GM12878 (cell line): ENCODE measurements at regions not wholly inside any gene's neighbourhood (a gene's known extent, or its start where the extent isn't known, plus 50 kb on each side); places are given as distances from the start of the nearest gene placed in this dataset.
"Not testable (repeated sequence)": the region's sequence is repeated elsewhere in the genome, so short reads cannot be mapped to it uniquely, and the experiment has no call there.

Experiments
- NFYA ChIP-seq: IDR thresholded peaks from 2 replicates; pipeline ENCODE4 v1.6.1; 2011; ENCODE audit warnings: low read depth, mild to moderate bottlenecking, low read length, improper control_type of control experiment, borderline replicate concordance
- POLR2A ChIP-seq: IDR thresholded peaks from 2 replicates; pipeline ENCODE4 v1.6.1; 2011; ENCODE audit warnings: low read depth, mild to moderate bottlenecking, low read length

GRCh38 chr2:87658976-87659375, 88.9 kb upstream of the PLGLB2 start:
- not testable (repeated sequence) for TF ChIP-seq POLR2A, NFYA
